ENCODE measurements at regions not wholly inside any gene's neighbourhood (a gene's known extent, or its start where the extent isn't known, plus 50 kb on each side); places are given as distances from the start of the nearest gene placed in this dataset.
A peak's percentile ranks its signal among the peaks of the same experiment; 100 is the strongest.

DNA sequence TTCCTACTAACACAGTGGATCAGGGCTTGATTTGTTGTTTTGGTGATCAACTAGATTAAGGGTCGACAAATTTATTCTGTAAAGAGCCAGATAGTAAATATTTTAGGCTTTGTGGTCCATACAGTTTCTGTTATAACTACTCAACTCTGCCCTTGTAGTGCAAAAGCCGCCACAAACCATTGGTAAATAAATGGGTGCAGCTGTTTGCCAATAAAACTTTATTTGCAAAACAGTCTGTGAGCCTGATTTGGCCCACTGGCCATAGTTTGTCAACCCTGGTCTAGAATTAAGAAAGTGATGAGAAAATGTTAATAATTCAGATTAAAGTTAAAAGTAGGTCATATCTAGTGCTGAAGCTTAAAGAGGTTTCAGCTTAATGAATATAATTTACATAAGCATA lies 84.0 kb upstream of the TRIM2 start:
- Histone ChIP-seq H3K4me3 (no peak overlapping the region), H3K27me3 (no peaks in the 10 kb centered on the region), H3K9me3 (no peaks in the 10 kb centered on the region), H3K36me3 (no peaks in the 10 kb centered on the region), H3K4me1 (peaks cover 0 to 13% (median 4%) of the 10 kb centered on the region in 4 donors), H3K27ac (no peak overlapping the region)
- TF ChIP-seq, protein P1, sequence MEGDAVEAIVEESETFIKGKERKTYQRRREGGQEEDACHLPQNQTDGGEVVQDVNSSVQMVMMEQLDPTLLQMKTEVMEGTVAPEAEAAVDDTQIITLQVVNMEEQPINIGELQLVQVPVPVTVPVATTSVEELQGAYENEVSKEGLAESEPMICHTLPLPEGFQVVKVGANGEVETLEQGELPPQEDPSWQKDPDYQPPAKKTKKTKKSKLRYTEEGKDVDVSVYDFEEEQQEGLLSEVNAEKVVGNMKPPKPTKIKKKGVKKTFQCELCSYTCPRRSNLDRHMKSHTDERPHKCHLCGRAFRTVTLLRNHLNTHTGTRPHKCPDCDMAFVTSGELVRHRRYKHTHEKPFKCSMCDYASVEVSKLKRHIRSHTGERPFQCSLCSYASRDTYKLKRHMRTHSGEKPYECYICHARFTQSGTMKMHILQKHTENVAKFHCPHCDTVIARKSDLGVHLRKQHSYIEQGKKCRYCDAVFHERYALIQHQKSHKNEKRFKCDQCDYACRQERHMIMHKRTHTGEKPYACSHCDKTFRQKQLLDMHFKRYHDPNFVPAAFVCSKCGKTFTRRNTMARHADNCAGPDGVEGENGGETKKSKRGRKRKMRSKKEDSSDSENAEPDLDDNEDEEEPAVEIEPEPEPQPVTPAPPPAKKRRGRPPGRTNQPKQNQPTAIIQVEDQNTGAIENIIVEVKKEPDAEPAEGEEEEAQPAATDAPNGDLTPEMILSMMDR (IDR thresholded peaks at IDR 0.05), result no peak
- no peak for TF ChIP-seq POLR2A (IDR thresholded peaks at IDR 0.05)
- TF ChIP-seq EP300 (IDR thresholded peaks at IDR 0.05), result no peak
- DNase-seq (ENCODE audit: low spot score in 2 of 2), result no peak
- 90 to 96% methylated on average over 2 of the region's 2 CpGs for WGBS, 2 donors

DNA sequence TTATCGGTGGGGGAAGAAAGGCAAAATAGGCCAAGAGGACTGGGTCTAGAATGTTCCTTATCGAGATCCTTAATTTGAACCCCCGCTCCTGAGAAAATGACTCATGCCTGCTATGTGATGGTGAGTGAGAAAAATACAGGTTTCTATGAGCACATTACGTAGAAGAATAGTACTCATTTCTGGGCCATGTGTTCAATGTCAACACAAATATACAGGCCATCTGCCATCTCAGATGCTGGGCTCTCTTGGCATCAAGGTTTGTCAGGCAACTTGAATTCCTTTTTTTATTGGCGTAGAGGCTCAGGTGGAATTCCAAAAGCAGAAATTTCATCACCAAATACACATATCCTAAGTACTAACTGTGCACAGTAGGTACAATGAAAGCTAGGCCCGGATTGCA lies 81.4 kb upstream of the TRIM2 start:
- Histone ChIP-seq H3K27ac (no peak overlapping the region), H3K4me1 (peaks cover 0 to 4% (median 0%) of the 10 kb centered on the region in 4 donors), H3K27me3 (no peaks in the 10 kb centered on the region), H3K9me3 (no peaks in the 10 kb centered on the region), H3K36me3 (no peaks in the 10 kb centered on the region), H3K4me3 (no peak overlapping the region)
- no peak for DNase-seq (ENCODE audit: low spot score in 2 of 2)
- no peak for TF ChIP-seq POLR2A (IDR thresholded peaks at IDR 0.05)
- no peak for TF ChIP-seq EP300 (IDR thresholded peaks at IDR 0.05)
- TF ChIP-seq, protein P1 (IDR thresholded peaks at IDR 0.05), result no peak
- 92 to 95% methylated on average over 6 of the region's 6 CpGs for WGBS, 2 donors

DNA sequence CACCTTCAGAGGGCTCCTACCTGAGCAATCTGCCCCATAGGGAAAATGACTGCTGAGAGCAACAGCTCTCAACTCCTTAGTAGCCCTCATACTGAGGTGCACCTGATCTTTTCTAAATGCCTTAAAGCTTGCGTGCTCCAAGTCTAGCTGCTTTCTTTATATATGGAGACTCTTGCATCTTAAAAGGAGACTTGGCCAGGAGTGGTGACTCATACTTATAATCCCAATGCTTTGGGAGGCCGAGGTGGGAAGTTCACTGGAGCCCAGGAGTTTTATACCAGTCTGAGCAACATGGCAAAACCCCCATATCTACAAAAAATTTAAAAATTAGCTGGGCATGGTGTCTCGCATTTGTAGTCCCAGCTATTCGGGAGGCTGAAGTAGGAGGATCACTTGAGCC lies 78.1 kb upstream of the TRIM2 start:
- no peak for DNase-seq (ENCODE audit: low spot score in 2 of 2)
- Histone ChIP-seq H3K9me3 (no peaks in the 10 kb centered on the region), H3K27me3 (no peaks in the 10 kb centered on the region), H3K27ac (no peak overlapping the region), H3K36me3 (no peaks in the 10 kb centered on the region), H3K4me1 (peaks cover 0 to 4% (median 0%) of the 10 kb centered on the region in 4 donors), H3K4me3 (no peak overlapping the region)
- 95 to 98% methylated on average over 4 of the region's 4 CpGs for WGBS, 2 donors
- no peak for TF ChIP-seq EP300 (IDR thresholded peaks at IDR 0.05)
- no peak for TF ChIP-seq POLR2A (IDR thresholded peaks at IDR 0.05)
- TF ChIP-seq, protein P1 (IDR thresholded peaks at IDR 0.05), result no peak

DNA sequence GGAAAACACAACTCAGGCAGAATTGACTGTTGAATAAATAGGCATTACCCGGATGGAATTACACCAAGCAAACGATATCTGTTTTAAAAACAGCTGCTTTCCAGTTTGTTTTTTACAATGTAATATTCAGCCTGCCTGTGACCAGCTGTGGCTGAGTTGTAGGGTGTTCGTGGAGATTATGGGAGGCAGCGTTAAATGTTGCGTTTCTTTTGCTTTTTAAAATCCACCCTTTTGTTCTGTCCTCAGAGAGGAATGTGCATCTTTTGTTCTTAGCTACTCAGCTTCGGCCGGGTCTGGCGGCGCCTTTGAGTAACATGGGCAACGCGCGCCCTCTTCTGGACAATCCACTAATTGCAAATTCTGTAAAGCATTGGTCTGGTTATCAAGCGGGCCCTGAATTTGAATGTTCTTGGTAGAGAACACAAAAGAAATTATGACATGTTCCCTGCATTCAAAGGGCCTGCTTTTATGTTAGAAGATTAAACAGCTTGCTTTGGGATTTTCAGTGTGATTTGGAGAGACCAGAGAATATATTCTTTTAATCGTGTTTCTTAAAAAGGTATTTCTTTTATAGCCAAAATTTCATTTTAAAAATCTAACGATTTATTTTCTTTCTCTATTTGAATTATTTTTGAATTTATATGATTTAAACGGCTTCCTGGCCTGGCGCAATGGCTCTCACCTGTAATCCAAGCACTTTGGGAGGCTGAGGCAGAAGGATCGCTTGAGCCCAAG lies 76.3 kb upstream of the TRIM2 start:
- Histone ChIP-seq H3K4me1 (peaks cover 0 to 4% (median 0%) of the 10 kb centered on the region in 4 donors), H3K27me3 (no peaks in the 10 kb centered on the region), H3K36me3 (no peaks in the 10 kb centered on the region), H3K9me3 (no peaks in the 10 kb centered on the region), H3K4me3 (peak overlapping the region in 2 of 4 donors; percentile 15 to 18), H3K27ac (peak overlapping the region in 3 of 4 donors; percentile 19 to 68 (median 34))
- WGBS, 2 donors, result 17 to 20% methylated on average over 18 of the region's 18 CpGs
- TF ChIP-seq POLR2A (IDR thresholded peaks at IDR 0.05), result no peak
- TF ChIP-seq, protein P1 (IDR thresholded peaks at IDR 0.05), result peak; percentile 79 to 88 (median 82)
- no peak for TF ChIP-seq EP300 (IDR thresholded peaks at IDR 0.05)
- DNase-seq (ENCODE audit: low spot score in 2 of 2), result peak; percentile 86 to 97

DNA sequence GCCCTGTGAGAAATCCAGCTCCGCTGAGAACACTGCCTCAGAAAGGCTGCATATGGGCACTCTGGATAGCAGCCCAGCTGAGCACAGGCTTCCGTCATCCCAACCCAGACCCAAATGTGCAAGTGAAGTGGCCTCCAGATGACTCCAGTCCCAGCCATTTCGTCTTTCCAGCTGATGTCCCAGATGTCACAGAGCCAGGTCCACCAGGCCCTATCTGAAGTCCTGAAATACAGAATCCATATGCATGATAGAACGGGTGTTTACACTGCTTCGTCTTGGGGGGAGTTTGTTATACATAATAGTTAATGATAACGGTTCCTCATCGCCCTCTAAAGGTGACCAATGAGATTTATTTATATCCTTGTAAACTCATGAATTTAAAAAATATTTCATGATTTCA lies 72.6 kb upstream of the TRIM2 start:
- WGBS, 2 donors, result 37 to 55% methylated on average over 6 to 7 of the region's 7 CpGs
- Histone ChIP-seq H3K4me3 (no peak overlapping the region), H3K4me1 (peaks cover 0 to 7% (median 3%) of the 10 kb centered on the region in 4 donors), H3K27me3 (no peaks in the 10 kb centered on the region), H3K36me3 (no peaks in the 10 kb centered on the region), H3K27ac (no peak overlapping the region), H3K9me3 (no peaks in the 10 kb centered on the region)
- DNase-seq (ENCODE audit: low spot score in 2 of 2), result no peak
- TF ChIP-seq EP300 (IDR thresholded peaks at IDR 0.05), result no peak
- TF ChIP-seq, protein P1 (IDR thresholded peaks at IDR 0.05), result no peak
- no peak for TF ChIP-seq POLR2A (IDR thresholded peaks at IDR 0.05)

Data from tibial nerve (tissue), 4 donors.